GM19468 (cell line): ENCODE measurements at regions not wholly inside any gene's neighbourhood (a gene's known extent, or its start where the extent isn't known, plus 50 kb on each side); places are given as distances from the start of the nearest gene placed in this dataset.
A peak's percentile ranks its signal among the peaks of the same experiment; 100 is the strongest.
"Not testable (repeated sequence)": the region's sequence is repeated elsewhere in the genome, so short reads cannot be mapped to it uniquely, and the experiment has no call there.

Experiments used
- ATAC-seq: cut with Tn5 transposase; IDR thresholded peaks from one replicate; pipeline ENCODE4 v1.9.1; 2021; ENCODE audit warnings: mild to moderate bottlenecking, moderate library complexity, moderate number of reproducible peaks; ENCODE audit not compliant: unreplicated experiment; ENCODE audit errors: extremely low read depth

DNA sequence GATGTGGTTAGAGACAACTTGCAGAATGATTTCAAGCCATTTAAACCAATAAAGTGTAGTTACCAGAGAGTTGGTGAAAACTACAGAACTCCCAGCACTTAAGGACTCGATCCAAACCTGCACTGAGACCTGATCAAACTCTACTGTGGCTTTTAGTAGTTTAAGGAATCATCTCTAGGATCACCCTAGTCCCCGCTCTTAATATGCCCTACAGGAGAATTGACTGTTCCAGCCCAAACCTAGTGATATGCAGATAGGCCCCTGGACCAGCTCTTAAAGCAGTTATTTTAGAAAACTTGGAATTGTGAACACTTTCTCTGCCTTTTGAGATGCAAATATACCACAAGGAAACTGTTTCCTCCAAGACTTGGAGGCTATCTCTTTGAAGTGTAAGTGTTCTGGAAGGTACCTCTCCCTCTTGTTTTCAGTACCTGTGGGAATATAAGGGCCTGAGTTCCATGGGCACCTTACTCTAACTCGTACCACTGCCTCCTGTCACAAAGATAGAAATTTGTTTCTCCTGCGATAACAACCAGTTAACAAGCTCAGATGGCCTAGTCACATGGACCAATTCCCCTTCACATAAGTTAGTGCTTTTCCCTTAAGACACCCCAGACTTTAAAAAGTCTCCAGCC is 1367.2 kb upstream of the SLC39A10 start:
- ATAC-seq: no peak

GRCh38 chr2:194276667-194277066 is 1380.4 kb upstream of the SLC39A10 start:
- not testable (repeated sequence) for ATAC-seq

DNA sequence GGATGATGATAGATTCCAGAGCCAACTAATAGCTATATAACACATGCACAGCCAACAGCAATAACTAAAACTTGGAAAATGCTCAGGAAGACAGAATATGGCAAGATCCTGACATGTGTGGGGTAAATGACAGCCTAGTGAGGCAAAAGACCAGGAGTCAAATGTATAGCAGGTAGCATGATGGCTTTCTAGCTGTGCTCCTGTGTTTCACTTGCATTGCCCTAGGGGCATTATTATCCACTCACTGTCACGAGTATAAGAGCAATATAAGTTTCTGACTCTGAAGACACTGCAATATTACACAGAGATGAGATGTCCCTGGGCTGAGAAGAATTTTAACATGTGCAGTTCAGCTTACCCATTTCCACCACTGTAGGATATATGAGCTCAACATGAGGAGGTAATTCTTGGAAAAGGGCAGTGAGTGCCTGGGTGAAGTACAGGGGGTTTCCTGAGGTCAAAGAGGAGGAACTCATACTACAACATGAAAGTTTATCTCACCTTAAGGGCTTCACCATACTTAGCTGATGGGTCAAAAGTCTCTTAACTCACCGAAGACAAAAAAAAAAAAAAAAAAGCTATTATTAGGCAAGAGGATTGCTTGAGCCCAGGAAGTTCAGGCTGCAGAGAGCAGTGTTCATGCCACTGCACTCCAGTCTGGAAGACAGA is 1385.6 kb upstream of the SLC39A10 start:
- ATAC-seq: no peak

GRCh38 chr2:194270648-194271047 is 1386.4 kb upstream of the SLC39A10 start:
- no peak for ATAC-seq

DNA sequence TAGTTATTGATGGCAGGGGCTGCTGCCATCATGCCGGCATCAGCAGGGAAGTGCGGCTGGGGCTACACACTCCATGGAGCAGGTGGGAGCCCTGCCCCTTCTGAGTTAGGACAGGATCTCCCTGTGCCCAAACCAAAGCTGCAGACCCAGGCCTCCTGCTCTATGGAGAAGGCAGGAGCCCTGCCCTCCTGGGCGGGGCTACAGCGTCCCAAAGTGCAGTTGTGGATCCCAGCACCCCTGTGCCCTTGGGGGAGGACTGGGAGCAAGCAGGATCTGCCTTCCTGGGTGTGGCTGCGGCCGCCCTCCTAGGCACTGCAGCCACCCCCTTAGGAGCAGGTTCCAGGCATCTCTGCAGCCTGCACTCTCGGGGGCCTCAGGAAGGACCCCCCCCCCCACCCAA is 1392.4 kb upstream of the SLC39A10 start:
- ATAC-seq: no peak

GRCh38 chr2:194260185-194260584 is 1396.8 kb upstream of the SLC39A10 start:
- ATAC-seq: no peak

DNA sequence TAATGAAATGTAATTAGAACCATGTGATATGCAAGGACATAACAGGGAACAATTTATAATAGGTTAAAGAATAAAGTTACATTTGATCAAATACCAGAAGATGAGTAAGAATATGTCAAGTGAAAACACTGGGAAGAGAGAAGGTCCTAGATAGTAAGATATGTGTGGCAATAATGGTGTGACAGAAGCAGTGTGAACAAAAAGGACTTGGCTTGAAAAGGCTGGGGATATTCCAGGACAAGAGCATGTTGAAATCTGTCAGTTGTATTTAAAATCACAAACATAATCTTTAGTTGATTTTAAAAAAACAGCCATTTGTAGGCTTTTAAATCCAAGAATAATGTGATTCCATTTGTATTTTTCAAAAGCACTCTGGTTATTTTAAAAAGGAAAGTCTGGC is 1399.9 kb upstream of the SLC39A10 start:
- no peak for ATAC-seq

DNA sequence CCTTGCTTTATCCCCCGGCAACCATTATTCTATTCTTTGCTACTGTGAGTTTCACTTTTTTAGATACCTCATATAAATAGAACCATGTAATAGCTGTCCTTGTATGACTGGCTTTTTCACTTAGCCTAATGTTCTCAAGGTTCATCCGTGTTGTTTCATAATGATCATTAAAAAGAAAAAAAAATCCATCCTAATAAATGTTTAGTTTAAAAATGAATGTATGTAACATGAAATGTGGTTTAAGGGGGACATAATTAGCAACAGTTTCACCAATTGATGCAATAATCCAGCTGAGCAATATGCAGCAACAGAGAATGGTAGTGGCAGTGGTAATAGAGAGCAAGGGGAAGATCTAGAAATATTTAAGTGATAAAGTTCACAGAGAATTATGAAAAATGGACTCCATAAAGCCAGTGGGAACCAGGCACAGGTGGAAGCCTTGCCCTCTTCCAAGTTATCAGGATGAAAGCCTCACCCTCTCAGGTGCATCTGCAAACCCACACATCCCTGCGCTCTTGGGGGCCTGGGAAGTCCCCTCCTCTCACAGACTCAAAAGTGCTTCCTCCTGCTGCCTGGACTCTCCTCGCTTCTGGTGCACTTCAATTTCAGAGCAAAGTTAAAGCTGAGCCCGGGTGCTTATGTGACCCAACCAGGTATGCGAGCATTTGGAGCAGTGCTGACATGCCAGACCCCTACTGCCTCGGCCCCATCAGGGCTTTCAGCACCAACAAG is 1403.3 kb upstream of the SLC39A10 start:
- ATAC-seq: no peak

- no peak for ATAC-seq
Measured at GRCh38 chr2:194252127-194252526, 1404.9 kb upstream of the SLC39A10 start.

GRCh38 chr2:194232600-194232999 is 1424.4 kb upstream of the SLC39A10 start:
- ATAC-seq: no peak

- ATAC-seq: no peak
Measured at GRCh38 chr2:194223218-194223617, 1433.8 kb upstream of the SLC39A10 start.

DNA sequence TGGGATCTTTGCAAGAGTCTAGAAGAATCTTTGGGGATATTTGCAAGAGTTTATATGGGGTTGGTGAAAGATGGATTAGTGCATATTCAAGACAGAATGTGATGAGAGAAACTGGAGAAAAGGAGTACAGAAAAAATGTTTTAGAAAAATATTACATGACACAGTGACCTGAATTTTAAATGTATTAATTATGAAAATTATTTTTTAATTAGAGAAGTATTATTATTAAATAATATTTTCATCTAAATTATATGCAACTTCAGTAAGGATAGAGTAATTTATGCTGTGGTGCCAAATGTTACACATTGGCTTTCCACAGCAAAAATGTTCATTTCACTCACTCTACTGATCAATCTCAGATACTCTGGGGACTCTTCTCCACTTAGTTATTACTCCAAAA is 1442.8 kb upstream of the SLC39A10 start:
- ATAC-seq: no peak

GRCh38 chr2:194205568-194206227 is 1451.3 kb upstream of the SLC39A10 start:
- ATAC-seq: no peak

- no peak for ATAC-seq
Measured at GRCh38 chr2:194203898-194204297, 1453.1 kb upstream of the SLC39A10 start.

GRCh38 chr2:194182888-194183287 is 1474.1 kb upstream of the SLC39A10 start:
- ATAC-seq: no peak

GRCh38 chr2:194176134-194176533 is 1480.9 kb upstream of the SLC39A10 start:
- no peak for ATAC-seq

GRCh38 chr2:194166818-194167217 is 1490.2 kb upstream of the SLC39A10 start:
- peak; percentile 73 for ATAC-seq

DNA sequence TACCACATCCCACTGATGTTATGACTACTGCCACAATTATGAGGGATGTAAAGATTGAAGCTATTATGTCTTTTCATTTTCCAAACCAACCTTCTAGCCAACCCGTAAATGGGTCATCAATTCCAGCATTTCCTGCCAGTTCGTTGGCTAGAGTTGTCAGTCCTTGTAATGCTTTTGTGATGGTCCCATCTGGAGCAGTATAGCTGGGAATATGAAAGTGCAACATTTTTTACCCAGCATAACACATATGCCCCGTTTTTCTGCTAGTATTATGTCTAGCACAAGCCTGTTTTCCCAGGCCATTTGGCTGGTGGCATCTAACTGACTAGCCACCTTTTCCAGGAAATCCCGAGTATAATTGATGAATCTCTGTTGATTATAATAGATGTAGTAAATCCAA is 1501.6 kb upstream of the SLC39A10 start:
- no peak for ATAC-seq

- ATAC-seq: no peak
Measured at GRCh38 chr2:194151231-194151630, 1505.8 kb upstream of the SLC39A10 start.

DNA sequence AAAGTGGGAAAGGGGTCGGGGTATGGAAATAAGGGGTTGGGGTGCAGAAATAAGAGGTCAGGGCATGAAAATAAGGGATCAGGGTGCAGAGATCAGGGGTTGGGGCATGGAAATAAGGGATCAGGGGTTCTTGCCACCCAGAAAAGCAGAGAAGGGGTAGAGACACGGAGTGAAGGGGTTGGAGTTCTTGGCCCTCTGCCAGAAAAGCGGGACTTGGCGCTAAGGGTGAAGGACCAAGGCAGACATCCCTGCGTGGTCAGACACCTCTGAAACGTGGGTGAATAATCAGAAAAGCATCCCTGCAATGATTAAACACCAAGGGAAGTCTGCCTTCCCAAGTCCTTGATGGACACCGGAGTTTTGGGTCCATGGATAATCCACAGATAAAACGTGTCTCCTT is 1521.6 kb upstream of the SLC39A10 start:
- ATAC-seq: no peak

- no peak for ATAC-seq
Measured at GRCh38 chr2:194128810-194129209, 1528.2 kb upstream of the SLC39A10 start.
